ENCODE measurements at regions not wholly inside any gene's neighbourhood (a gene's known extent, or its start where the extent isn't known, plus 50 kb on each side); places are given as distances from the start of the nearest gene placed in this dataset.

GRCh38 chr13:88648598-88649373, 977.6 kb downstream of the SLITRK5 start:
- TF ChIP-seq CTCF (IDR thresholded peaks at IDR 0.05; ENCODE audit: low read depth, low read length, poor library complexity, severe bottlenecking) (no peak), EZH2phosphoT487 (IDR thresholded peaks at IDR 0.05; ENCODE audit: borderline replicate concordance, low read length) (no peak)
